Dedifferentiated amniotic fluid mesenchymal stem cell (primary cell): ENCODE measurements at regions not wholly inside any gene's neighbourhood (a gene's known extent, or its start where the extent isn't known, plus 50 kb on each side); places are given as distances from the start of the nearest gene placed in this dataset.

Experiments used
- DNase-seq: peaks from one replicate; pipeline ENCODE4 v3.0.0-alpha.2; 2016; ENCODE audit errors: extremely low spot score

DNA sequence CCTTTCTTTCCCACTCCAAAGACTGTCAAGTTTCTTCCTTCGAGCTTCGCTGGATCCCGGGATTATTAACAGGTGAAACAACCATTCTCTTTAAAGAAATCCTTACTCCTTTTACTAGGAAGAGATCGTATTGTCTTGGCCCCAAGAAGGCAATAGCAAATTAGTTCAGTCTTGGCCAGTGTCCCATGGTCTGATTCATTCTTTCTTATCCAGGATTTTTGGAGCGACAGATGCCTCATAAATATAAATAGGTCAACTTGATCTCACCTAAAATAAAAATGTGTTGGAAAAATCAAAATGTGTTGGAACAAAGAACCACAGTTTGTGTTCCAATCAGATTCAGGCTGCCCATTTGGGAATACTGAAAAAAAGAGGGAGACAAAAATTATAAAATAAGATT, 140.1 kb upstream of the TMEM108 start:
- DNase-seq = no peak

DNA sequence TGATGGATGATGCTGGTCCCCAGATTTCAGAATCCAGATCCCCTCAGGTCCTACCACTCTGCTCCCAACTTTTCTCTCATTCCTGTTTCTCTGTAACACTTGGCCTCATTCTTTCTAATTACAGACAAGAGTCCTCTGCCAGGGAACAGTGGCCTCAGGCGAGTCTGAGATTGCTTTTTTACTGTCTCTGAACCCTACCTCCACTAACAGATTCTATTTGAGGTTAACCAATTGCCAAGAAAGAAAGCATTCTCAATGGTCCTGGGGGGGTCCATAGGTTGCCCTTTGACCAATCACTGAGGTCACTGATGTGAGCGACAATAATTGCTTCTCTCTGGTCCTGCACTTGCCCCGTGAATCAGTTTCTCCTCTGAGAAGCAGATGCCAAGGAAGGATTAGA, 145.2 kb upstream of the TMEM108 start:
- DNase-seq = no peak

DNA sequence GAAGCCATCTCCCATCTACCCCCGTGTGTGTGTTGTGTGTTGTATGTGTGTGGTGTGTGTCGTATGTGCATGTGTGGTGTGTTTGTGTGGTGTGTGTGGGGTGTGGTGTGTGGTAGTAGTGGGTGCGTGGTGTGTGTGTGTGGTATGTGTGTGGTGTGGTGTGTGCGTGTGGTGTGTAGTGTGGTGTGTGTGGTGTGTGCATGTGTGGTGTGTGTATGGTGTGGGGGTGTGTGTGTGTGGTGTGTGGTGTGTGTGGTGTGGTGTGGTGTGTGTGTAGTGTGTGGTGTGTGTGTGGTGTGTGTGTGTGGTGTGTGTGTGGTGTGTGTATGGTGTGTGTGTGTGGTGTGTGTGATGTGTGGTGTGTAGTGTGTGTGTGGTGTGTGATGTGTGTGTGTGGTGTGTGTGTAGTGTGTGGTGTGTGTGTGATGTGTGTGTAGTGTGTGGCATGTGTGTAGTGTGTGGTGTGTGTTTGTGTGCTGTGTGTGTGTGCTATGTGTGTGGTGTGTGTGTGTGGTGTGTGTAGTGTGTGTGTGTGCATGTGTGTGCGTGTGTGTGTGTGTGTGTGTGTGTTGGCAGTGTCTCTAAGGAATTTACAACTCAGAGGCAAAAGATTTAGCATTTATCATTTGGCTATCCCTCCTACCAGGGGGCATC, 156.3 kb upstream of the TMEM108 start:
- DNase-seq = no peak

DNA sequence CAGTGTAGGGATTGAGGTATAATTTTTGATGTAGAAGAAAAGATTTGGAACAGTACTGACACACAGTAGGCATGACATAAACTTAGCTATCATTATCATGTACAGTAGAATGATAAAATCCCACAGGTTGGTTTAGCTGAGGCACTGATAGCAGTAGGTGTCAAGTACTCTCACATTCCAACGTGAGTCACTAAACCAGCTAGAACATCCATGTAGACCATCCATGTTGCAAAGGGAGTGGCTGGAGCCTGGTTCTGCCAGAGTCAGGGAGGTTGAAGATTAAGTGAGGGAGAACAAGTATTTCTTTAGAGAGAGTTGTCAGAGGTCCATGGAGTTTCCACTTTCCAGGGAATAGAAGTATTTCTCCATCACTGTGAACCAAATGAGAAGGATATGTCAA, 157.2 kb upstream of the TMEM108 start:
- DNase-seq = no peak

DNA sequence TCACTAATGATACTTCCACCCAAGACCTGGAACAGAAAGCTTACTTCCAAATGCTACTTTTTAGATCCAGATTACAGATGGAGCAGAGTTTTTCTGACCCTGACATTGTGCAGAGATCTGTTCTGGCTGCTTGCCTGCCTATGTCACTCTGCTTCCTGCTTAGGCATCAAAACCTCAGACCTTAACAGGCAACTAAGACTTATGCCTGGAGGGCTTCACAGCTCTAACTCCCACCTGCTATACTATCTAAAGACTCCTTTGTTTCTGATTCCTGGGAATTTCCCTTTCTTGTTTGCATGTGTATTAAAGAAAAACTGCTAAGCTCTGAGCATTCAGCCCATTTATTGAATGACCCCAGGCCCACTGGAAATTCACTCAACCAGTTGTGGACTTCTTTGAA, 157.4 kb upstream of the NPHP3 start:
- no peak for DNase-seq

DNA sequence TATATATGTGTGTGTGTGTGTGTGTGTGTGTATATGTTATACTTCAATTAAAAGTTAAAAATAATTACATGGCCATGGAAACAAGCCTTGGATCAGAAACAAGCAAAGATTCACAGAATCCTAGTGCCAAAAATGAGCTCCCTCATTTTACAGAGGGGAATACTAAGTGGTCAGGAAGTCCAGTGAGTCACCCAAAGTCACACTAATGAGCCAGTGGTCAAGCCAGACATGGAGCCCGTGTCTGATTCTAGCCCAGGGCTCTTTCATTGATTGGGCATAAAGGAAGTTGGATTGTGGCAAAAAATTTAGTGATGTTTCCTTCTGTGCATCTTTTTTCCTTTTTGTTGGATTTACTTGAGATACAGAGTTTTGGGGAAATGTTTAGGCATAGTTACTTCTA, 152.5 kb upstream of the NPHP3 start:
- no peak for DNase-seq

DNA sequence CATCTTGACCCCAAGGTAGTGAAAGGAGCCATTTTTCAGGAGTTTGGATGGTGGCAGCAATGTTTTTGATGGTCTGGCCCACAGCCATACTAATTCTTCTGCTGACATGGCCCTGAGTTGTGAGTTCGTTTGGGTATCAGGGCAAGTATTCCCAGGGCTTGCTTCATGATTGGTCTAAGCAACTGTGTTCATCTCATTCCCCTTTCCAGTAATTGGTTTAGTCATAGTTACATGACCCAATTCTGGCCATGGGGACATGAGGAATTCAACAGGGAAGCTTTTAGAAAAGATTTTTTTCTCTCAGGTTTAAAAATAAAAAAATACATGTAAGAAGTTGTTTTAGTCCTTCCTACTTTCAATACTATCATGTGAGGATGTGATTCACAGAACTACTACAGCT, 150.5 kb upstream of the NPHP3 start:
- DNase-seq = no peak

DNA sequence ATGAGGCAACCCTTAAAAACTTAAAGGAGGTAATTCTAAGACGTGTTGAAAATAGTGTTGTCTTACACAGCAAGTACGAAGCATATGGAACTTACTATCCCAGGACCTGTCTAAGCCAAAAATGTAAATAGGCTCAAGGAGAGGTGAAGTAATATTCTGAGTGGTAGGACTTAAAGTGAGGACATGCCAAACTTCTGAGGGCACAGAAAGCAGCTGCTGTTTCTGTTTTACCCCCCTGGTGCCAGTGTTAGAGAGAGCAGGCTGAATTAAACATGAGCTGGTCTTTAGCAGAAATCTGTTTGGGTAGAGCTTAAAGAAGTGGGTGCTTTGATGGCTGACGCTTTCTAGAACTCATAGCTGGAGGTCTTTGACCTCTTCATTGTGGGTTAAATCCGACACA, 149.7 kb upstream of the NPHP3 start:
- DNase-seq = no peak

DNA sequence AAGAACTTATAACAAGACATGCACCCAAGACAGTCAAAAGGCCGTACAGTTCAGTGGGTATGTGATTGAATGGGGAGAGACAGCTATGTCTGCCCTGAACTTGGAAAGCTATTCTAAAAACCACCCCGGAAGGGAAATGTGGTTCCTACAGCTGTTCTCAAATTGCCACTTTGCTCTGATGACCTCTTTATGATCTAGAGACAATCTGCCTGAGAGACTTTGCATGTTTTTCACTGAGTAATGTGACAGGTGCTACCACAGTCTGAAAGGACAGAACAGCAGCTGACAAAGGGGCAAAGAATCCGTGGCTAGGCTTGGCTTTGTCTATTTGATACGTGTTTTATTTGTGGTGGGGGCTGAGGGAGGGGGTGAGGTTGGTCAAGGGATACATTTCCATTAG, 148.3 kb upstream of the NPHP3 start:
- DNase-seq = no peak

DNA sequence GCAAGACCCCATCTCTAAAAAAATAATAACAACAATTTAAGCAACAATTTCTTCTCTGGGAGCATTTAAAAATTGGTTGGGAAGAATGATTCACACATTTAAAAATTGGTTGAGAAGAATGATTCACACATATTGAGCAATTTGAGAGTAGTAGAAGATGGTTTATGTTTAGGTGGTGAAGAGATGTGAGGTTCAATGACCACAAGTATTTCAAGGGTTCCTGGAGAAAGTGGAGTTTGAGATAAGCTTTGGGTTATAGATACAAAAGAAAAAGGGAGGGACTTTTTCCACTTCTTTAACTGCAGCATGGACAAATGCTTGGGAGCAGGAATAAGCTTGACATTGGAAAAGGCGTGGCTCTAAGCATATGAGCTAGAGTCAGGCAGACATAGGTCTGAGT, 145.7 kb upstream of the NPHP3 start:
- no peak for DNase-seq

DNA sequence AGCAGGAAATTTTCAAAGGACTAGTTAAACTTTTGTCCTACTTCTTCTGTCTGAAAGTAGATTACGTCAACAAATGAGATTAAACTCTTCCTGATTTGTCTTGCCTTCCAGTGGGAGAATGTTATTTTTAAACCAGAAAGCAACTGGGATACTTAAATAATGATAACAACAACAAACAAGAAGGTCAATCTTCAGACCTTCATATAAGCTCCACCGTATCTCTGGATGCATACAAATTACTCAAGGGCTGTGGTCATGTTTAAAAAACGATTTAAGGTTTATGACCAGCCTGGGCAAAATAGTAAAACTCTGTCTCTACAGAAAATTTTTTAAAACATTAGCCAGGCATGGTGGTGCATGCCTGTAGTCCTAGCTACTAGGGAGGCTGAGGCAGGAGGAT, 145.3 kb upstream of the NPHP3 start:
- DNase-seq = no peak

DNA sequence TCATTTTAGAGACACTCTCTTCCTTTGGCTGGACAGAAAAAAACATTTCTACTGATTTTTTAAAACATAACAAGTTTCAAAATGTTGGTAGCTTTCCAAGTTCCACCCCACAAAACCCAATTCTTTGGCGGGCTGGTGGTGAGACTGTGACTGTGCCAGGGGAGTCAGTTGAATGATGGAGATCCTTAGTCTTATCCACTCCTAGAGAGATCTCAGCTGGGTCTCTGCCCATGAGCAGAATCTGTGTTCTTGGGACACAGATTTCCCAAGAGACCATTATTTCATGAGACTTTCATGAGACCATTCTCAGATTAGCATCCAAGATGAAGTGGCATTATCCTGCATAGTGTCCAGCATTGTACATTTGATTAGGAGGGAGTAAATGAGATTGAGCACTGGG, 135.1 kb upstream of the NPHP3 start:
- DNase-seq = no peak

DNA sequence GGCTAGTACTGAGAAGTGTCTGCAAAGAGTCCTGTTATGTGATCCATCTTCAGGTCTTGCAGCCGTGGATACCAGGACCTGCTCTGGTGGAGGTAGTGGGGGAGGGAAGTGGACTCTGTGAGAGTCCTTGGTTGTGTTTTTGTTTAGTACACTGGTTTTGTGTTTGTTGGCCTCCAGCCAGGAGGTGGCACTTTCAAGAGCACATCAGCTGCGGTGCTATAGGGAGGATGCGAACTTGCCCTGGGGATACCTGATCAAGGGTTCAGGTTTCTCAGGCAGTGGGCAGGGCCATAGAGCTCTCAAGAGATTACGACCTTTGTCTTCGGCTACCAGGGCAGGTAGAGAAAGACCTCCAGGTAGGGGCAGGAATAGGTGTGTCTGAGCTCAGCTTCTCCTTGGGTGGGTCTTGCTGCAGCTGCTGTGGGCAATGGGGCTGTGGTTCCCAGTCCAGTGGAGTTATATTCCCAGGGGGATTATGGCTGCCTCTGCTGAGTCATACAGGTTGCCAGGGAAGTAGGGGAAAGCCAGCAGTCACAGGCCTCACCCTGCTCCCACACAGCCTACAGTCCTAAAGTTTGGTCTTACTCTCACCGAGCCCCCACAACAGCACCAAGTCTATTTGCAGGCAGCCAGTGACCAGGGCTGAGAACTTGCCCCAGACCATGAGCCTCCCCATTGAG, 132.8 kb upstream of the NPHP3 start:
- no peak for DNase-seq

DNA sequence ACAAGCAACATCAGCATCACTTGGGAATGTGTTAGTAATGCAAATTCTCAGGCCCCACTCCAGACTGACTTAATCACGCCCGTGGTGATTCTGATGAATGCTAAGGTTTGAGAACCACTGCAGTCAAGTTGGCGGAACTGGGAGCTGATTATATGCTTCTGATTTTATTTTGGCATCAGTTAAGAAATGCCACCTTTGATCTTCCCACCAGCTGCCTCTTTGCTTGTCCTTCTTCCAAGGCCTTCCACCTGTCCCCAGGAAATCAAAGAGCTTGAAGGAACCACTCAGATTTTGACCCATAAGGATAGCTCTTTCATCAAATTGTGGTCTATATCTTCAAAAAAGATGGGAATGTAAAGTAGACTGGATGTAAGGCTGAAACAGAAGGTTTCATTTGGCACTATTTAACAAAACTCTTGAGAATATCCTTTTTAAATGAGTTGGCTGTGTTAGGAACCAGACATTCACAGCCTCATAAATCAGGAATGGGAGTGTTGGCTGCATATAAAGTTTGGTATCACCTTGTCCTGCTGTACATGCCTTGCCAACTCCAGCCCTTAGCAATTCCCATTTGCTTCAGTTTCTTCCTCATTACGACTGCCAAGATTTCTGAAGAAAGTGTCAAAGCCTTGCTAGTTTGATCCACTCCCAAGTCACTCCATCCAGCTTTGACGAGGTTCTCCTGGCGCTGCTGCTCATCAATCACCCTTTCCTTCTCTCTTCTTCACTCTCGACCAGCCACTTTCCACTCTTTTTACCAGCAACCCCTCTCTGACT, 125.8 kb upstream of the NPHP3 start:
- DNase-seq = no peak

DNA sequence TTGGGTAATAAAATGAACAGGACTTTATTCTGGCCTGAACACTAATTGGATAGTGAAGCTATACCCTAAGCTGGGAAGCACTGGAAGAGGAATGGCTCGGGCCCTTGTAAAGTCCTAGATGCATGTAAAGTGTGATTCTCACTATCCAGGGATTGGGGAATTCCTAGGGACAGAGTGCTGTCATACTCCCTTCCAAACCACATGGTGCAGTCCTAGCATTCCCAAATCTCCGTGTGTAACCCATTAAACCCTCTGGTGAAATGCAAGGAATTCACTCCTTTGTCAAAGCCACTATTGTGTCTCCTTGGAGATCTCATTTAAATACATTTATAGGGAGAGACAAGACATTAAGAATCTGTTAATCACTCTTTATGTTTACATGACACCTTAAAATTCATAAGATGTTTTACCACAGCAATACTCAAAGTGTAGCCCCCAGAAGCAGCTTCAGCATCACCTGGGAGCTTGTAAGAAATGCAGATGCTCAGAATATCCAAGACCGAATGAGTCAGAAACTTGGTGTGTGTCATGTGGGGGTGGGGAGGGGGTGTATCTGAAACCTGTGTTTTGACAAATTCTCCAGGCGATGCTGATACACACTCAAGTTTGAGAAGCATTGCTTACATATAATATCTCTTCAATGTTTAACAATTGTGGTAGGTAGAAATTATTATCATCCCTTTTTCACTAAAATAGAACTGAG, 121.8 kb upstream of the NPHP3 start:
- no peak for DNase-seq

DNA sequence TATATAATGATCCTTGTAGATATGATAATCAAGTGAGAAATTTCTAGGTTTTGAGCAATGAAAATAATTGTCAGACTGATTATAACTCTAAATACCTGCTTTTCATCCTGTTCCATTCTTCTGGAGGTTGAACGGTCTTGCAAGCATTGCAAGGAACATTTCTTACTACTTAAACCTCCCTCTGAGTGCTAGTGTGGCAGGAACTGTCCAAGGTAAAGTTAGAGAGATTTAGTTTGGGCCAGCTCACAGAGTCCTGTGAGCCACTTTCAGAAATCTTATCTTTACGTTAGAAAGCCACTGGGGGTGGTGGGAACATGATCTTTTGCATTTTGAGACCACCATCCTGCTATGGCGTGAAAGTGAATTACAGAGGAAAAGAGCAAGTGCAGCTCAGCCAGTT, 121.1 kb upstream of the NPHP3 start:
- no peak for DNase-seq

DNA sequence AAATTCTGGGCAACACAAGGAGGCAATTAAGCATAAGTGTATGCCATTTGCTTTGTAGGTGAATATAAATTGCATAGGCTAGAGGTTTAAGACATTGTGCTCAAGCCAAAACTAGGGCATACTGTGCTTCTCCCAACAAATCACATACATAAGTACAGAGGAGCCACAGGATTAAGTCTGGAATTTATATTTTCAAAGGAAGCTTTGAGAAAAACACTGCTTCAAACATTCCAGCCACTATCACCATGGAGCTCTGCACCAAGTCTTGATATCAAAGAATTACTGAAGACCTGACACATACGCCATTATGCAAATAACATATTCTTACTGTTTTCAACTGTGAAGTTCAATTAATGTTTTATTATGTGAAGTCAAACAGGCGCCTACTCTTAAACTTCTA, 119.4 kb upstream of the NPHP3 start:
- no peak for DNase-seq

DNA sequence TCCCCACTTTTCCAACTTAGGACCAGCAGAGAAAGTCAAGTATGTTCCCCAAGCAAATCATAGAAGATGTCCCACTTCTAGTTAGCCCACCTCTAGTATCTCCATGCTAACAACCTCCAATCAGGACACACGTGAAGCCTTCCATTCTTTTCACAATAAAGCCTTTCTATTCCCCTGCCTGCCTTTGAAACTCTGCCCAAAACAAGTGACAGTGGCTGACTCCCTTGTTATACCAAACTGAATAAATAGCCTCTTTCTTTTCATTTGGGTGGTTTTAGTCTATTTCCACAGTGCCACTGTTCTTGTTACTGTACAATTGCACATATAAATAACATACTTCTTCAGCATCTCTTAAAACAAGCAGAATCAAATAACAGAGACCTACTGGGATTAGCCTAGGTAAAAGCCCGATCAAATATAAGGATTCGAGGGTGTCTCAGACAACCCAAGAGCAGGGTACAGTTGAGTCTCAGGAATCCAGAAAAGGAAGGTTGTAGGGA, 118.0 kb upstream of the NPHP3 start:
- DNase-seq = no peak

DNA sequence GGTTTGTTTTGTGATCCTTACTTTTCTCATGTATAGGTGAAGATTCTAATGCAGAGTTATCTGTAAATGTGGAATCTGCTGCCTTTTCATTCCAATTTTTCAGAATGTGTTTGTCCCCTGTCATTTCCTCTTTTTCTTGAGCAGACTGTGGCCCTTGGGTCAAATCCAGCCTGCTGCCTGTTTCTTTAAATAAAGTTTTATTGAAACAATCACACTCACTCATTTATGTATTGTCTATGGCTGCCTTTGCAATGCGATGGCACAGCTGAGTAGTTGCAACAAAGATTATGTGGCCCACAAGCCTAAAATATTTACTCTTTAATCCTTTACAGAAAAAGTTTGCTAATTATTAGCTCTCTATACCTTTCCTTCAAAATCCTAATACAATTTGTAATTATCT, 116.3 kb upstream of the NPHP3 start:
- DNase-seq = no peak

DNA sequence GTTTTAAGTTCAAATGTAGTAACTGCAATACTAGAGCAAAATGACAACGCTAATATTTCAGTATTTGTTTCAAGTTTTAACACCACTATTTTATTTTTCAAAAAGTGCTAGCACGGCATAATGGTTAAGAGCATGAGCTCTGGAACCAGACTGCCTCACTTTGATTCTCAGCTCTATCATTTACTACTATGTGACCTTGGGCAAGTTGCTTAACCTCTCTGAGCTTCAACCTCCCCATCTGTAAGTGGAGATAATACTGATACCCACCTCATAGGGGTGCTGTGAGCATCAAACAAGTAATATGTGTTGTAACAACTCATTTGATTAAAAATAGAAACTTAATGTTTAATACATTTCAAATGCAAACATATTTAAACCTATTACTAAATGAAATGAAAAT, 115.4 kb upstream of the NPHP3 start:
- no peak for DNase-seq

DNA sequence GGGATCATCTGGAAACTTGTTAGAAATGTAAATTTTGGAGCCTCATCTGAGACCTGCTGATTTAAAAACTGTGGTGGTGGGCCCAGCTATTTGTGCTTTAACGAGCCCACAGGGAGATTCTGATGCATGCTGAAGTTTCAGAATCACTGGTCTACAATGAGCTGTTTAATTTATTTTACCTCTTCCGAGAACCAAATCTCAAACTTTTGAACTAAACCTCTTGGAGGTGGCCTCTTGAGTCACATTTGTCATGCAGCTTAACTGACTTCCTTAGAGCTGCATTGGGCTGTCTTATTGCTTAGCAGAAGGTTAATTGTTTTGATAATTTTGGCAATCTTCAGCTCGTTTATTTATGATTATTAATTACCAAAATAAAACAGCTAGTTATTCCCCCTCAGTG, 112.1 kb upstream of the NPHP3 start:
- DNase-seq = no peak

DNA sequence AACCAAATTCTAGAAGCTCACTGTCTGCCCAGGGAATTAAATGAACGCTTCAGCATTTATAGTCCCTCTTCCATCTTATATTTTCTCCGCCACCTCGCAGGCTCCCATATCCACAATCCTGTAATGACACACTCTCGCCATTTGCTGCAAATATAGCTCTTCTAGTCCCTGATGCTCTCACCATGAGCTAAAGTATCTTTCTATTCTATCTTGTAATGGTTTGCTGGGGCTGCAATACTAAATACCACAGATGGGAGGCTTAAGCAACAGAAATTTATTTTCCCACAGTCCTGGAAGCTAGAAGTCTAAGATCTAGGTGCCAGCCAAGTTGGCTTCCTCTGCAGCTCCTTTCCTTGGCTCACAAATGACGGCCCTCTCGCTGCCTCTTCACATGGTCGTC, 106.9 kb upstream of the NPHP3 start:
- DNase-seq = no peak
